ENCODE measurements at regions not wholly inside any gene's neighbourhood (a gene's known extent, or its start where the extent isn't known, plus 50 kb on each side); places are given as distances from the start of the nearest gene placed in this dataset.
A peak's percentile ranks its signal among the peaks of the same experiment; 100 is the strongest.
"Not testable (repeated sequence)": the region's sequence is repeated elsewhere in the genome, so short reads cannot be mapped to it uniquely, and the experiment has no call there.

DNA sequence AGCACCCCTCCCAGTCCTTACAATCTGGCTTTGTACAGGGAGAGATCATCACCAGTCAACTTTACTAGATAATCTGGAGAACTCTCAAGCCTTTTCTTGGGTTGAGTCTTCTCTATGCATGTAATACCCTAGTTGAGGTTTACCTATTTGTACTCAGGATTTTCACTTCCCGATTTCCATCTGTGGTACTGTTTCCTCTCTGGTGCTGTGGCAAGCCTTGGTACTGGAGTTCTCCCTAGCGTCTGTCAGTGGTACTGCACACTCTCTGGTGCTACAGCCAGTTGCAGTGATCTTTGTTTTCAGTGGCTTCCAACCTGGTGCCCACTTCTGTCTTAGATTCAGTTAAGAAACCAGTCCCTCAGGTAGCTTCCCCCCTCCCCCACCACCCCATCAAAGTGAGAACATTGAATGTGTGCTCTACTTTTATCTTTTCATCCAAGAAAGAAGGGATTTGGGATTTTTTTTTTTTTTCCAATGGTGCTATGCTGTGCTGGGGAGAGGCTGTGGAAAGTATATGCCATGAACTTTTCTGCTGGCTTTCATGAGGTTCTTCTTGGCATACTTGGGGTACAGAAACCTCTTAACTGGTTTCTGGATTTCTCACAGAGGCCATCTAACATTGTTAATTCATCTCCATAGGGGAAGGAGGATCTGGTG lies 69.4 kb upstream of the EVL start:
- DNase-seq (ENCODE audit: low read depth, low spot score), result peak; percentile 24

DNA sequence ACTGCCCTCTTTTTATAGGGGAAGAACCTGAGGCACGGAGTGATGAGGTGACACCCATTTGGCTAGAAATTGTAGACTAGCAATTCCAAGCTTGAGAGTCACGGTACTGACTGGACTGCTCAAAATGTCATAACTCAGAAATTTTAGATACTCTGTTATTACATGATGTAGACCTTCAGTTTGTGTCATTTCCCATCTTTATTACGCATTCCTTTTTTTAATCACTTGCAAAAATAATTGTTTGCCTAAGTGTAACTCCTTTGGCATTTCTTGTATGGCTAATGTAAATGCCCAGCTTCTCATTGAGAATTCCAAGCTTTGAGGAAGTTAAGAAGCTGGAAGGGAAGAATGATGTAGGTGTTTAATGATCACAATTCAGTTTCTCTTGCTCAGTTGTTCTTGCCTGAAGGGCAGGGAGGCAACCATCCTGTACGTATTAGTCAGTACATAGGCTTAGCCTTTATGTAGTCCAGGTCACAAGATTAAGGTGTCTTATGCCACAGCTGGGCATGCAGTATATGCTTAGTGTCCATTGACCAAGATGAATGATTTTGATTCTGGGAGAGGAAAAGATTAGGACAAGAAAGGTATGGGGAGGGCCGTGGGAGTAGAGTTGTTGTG lies 68.2 kb upstream of the EVL start:
- no peak for DNase-seq (ENCODE audit: low read depth, low spot score)

DNA sequence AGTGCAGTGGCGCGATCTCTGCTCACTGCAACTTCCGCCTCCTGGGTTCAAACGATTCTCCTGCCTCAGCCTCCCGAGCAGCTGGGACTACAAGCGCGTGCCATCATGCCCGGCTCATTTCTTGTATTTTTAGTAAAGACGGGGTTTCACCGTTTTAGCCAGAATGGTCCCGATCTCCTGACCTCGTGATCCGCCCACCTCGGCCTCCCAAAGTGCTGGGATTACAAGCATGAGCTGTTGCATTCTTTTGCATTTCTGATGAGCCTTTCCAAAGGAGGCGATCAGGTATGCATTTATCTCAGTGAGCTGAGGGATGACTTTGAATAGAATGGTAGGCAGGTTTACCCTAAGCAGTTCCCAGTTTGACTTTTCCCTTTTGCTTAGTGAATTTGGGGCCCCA lies 64.8 kb upstream of the EVL start:
- not testable (repeated sequence) for DNase-seq (ENCODE audit: low read depth, low spot score)

DNA sequence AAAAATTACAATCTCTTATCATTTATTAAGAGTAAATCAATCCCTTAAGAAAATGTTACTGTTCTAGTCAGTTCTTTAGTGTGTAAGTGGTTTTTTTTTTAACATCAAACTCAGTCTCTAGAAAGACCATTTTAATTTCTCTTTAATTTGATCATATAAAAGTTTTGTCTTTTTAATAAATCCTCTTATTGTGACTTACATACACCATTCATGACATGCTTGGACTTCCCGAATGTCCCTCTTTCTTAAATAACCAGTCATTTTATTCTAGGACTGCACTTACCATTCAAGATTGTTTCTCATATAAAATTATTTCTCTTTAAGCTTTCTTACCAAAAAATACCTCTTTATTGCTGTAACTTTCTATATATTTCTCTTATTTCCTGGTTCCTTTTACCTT lies 60.8 kb upstream of the EVL start:
- DNase-seq (ENCODE audit: low read depth, low spot score), result no peak

DNA sequence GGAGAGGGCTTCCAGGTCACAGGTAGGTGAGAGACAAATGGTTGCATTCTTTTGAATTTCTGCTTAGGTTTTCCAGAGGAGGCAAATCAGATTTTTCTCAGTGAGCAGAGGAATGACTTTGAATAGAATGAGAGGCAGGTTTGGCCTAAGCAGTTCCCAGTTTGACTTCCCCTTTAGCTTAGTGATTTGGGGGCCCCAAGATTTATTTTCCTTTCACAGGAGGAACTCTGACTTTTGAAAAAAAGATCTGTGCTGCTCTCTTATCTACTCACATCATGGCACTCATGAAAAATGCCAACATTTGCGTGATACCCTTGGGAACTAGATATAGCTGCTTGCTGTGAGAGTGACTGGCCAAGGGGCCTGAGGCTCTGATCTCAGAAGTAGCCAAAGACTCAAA lies 58.0 kb upstream of the EVL start:
- DNase-seq (ENCODE audit: low read depth, low spot score), result no peak

DNA sequence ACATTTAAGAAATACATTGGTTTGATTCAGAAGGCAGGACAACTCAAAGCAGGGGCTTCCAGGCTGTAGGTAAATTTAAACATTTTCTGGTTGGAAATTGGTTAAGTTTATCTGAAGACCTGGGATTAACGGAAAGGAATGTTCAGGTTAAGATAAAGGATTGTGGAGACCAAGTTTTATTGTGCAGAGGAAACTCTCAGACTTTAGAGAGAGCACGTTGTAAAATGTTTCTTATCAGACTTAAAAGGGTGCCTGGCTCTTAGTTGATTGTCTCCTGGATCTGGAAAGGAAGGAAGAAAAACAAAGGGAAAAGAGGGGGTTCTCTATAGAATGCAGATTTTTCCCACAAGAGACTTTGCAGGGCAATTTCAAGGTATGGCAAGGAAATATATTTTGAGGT lies 55.4 kb upstream of the EVL start:
- DNase-seq (ENCODE audit: low read depth, low spot score), result not testable (repeated sequence)

DNA sequence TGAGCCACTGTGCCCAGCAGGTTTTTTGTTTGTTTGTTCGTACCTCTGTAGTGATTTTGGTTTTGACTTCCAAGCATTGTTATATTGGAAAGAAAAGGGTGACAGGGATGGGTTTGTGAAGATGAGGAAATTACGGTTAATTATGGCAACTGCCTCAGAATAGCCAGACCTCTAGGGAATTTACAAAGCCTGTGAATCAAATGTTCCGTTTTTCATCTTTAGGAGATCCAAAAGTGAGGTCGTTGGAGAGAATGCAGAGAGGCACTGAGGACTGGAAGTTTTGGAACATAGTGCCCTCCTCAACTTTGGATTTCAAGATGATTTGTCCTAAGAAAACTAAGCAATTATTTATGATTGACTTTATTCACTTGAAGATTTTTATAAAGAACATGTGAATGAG lies 54.5 kb upstream of the EVL start:
- DNase-seq (ENCODE audit: low read depth, low spot score), result no peak

DNA sequence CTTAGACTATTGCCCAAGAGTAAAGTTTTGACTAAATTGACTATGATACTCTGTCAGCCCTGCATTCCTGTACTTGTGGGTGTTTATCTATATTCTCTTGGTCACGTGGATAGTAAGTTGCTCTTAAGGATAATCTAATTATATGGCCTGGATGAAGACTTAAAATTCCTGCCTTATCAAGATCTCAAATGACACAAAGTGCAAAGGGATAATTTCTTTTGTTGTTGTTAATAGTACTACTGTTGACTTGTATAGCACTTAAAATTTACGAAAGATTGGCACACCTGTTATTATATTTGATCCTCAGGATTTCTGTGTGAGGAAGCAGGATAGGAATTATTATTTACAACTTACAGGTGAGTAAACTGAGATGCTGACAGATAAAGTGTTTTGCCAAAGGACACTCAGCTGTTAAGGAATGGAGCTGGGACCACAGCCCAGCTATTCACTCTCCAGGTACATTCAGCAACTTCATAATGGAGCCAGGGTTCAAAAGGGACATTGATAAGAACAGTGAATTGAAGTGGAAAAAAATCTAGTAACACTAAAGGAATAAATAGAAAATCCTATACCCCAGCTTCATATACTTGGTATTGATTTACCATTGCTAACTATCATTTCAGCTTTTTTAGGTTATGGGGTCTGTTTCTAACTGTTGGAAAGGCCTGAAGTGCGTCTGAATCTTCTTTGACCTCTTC lies 53.4 kb upstream of the EVL start:
- no peak for DNase-seq (ENCODE audit: low read depth, low spot score)

DNA sequence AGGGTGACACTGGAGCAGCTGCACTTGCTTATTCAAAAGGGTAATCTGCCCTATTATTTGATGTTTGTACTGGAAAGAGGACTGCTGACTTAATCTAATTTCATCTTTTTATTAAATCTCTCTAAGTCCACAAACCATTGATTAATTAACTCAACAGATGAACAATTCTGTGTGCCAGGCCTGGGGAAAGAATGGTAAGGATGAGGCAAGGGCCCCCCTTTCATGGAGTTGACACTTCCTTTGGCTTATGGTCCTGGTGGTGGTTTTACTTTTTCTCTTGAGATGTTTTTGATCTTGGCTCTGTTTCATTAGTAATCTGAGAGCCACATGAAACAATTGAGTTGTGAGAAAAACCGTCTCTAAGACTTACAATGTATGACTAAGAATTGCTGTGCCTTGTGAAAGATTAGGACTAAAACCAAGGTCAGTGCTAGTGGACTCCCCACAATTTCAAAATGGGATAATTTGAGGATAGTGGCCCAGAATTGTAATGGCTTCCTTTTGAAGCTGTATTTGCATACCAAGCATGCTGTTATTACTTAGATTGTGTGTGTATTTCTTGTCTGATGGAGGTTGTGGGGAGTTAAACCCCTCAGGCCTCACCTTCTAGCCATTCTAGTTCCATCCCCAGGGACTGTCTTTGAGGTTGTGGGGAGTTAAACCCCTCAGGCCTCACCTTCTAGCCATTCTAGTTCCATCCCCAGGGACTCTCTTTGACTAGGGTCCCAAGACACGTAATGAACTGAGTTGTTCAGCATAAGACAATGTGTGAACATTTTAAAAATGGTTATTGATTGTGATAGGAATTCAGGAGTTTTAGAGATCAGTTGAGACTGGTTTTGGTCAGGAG lies 52.5 kb upstream of the EVL start:
- peak; percentile 52 for DNase-seq (ENCODE audit: low read depth, low spot score)

DNA sequence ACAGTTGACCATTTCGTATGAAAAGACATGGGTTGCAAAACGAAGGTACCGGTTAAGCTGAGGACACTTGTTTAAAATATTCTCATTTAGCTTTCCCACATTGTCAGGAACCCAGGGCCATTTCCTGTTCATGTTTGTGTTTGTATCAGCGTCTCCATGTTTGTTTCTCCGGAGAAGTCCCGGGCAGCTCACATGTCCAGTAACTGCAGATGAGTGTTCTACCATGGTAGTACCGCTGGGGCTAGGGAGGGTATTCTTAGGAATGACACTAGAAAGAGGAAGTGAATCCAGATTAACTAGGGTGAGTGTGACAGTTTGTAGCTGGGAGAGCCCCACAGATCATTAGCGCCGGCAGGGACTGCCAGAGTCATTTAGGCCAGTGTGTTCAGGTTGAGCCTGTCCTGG lies 50.0 kb upstream of the EVL start:
- no peak for DNase-seq (ENCODE audit: low read depth, low spot score)

Data from astrocyte of the hippocampus (primary cell).